ENCODE measurements at regions not wholly inside any gene's neighbourhood (a gene's known extent, or its start where the extent isn't known, plus 50 kb on each side); places are given as distances from the start of the nearest gene placed in this dataset.

GRCh38 chr1:113219828-113220227, 146.8 kb downstream of the LRIG2 start:
- ATAC-seq (ENCODE audit: low read depth): no peak
- ChIA-PET CTCF (no interaction called here), POLR2A (no interaction called here)
- Mint-ChIP-seq H3K9me3 (peaks cover 9% of the 10 kb centered on the region), H3K36me3 (ENCODE audit: low read depth) (no peaks in the 10 kb centered on the region), H3K4me1 (no peaks in the 10 kb centered on the region), H3K27ac (no peak overlapping the region), H3K27me3 (peaks cover 4% of the 10 kb centered on the region), H3K4me3 (no peak overlapping the region)
- DNase-seq: no peak
- TF ChIP-seq CTCF (IDR thresholded peaks at IDR 0.05): no peak
- intact Hi-C loops (cut with micrococcal nuclease): no loop called here

GRCh38 chr1:113223040-113223439, 150.0 kb downstream of the LRIG2 start:
- no peak overlapping the region for H3K4me3 Mint-ChIP-seq
- DNase-seq (no peak), ATAC-seq (ENCODE audit: low read depth) (no peak)
- no peaks in the 10 kb centered on the region for H3K9me3 Mint-ChIP-seq
- H3K4me1 Mint-ChIP-seq: no peaks in the 10 kb centered on the region
- H3K27ac Mint-ChIP-seq: no peak overlapping the region
- ChIA-PET CTCF (no interaction called here), POLR2A (no interaction called here)
- no peaks in the 10 kb centered on the region for H3K36me3 Mint-ChIP-seq (ENCODE audit: low read depth)
- intact Hi-C loops (cut with micrococcal nuclease): no loop called here
- H3K27me3 Mint-ChIP-seq: peaks cover 11% of the 10 kb centered on the region
- TF ChIP-seq CTCF (IDR thresholded peaks at IDR 0.05): no peak

GRCh38 chr1:113223546-113223945, 150.5 kb downstream of the LRIG2 start:
- Mint-ChIP-seq H3K27me3 (peaks cover 12% of the 10 kb centered on the region), H3K4me3 (no peak overlapping the region), H3K9me3 (no peaks in the 10 kb centered on the region), H3K27ac (no peak overlapping the region), H3K4me1 (no peaks in the 10 kb centered on the region), H3K36me3 (ENCODE audit: low read depth) (no peaks in the 10 kb centered on the region)
- intact Hi-C loops (cut with micrococcal nuclease): no loop called here
- CTCF ChIA-PET: no interaction called here
- DNase-seq (no peak), ATAC-seq (ENCODE audit: low read depth) (no peak)
- POLR2A ChIA-PET: no interaction called here
- no peak for TF ChIP-seq CTCF (IDR thresholded peaks at IDR 0.05)

- no peak for TF ChIP-seq CTCF (IDR thresholded peaks at IDR 0.05)
- Mint-ChIP-seq H3K27ac (no peak overlapping the region), H3K36me3 (ENCODE audit: low read depth) (no peaks in the 10 kb centered on the region), H3K4me1 (no peaks in the 10 kb centered on the region), H3K4me3 (no peak overlapping the region), H3K9me3 (no peaks in the 10 kb centered on the region), H3K27me3 (peaks cover 13% of the 10 kb centered on the region)
- intact Hi-C loops (cut with micrococcal nuclease): no loop called here
- POLR2A ChIA-PET: no interaction called here
- DNase-seq: no peak
- CTCF ChIA-PET: no interaction called here
- ATAC-seq (ENCODE audit: low read depth): no peak
These were observed 153.2 kb downstream of the LRIG2 start for GRCh38 chr1:113226148-113226547.

GRCh38 chr1:113231866-113232265, 158.4 kb upstream of the MAGI3 start:
- no peaks in the 10 kb centered on the region for H3K36me3 Mint-ChIP-seq (ENCODE audit: low read depth)
- no peaks in the 10 kb centered on the region for H3K9me3 Mint-ChIP-seq
- peaks cover 4% of the 10 kb centered on the region for H3K27me3 Mint-ChIP-seq
- ChIA-PET POLR2A (no interaction called here), CTCF (no interaction called here)
- no peak overlapping the region for H3K27ac Mint-ChIP-seq
- ATAC-seq (ENCODE audit: low read depth): no peak
- no peak for TF ChIP-seq CTCF (IDR thresholded peaks at IDR 0.05)
- intact Hi-C loops (cut with micrococcal nuclease): no loop called here
- H3K4me3 Mint-ChIP-seq: no peak overlapping the region
- no peaks in the 10 kb centered on the region for H3K4me1 Mint-ChIP-seq
- no peak for DNase-seq
